Neuronal stem cell (in vitro differentiated cells): ENCODE measurements at regions not wholly inside any gene's neighbourhood (a gene's known extent, or its start where the extent isn't known, plus 50 kb on each side); places are given as distances from the start of the nearest gene placed in this dataset.

ENCODE experiments used
- DNase-seq: peaks from one replicate; pipeline ENCODE4 v3.0.0-alpha.2; 2013; ENCODE audit warnings: low spot score
- H2AFZ ChIP-seq: one replicate; pipeline ENCODE4 v1.6.1; 2013; ENCODE audit warnings: mild to moderate bottlenecking, low read length, inconsistent platforms
- H2AK5ac ChIP-seq: 2 replicates; pipeline ENCODE4 v1.6.1; 2013; ENCODE audit warnings: low read depth, mild to moderate bottlenecking, inconsistent platforms, low read length, moderate library complexity, mixed read lengths
- H2BK120ac ChIP-seq: 2 replicates; pipeline ENCODE4 v1.6.1; 2013; ENCODE audit warnings: low read depth, mild to moderate bottlenecking, inconsistent platforms, low read length, moderate library complexity, mixed read lengths
- H2BK12ac ChIP-seq: one replicate; pipeline ENCODE4 v1.6.1; 2013; ENCODE audit warnings: low read length, inconsistent platforms
- H2BK15ac ChIP-seq: 2 replicates; pipeline ENCODE4 v1.6.1; 2013; ENCODE audit warnings: mild to moderate bottlenecking, low read length, inconsistent platforms, mixed read lengths
- H2BK5ac ChIP-seq: one replicate; pipeline ENCODE4 v1.6.1; 2013; ENCODE audit warnings: inconsistent platforms, mild to moderate bottlenecking, low read length, moderate library complexity
- H3K14ac ChIP-seq: one replicate; pipeline ENCODE4 v1.6.1; 2013; ENCODE audit warnings: low read length, inconsistent platforms
- H3K18ac ChIP-seq: 2 replicates; pipeline ENCODE4 v1.6.1; 2013; ENCODE audit warnings: low read length, inconsistent platforms
- H3K23ac ChIP-seq: 2 replicates; pipeline ENCODE4 v1.6.1; 2013; ENCODE audit warnings: low read depth, mild to moderate bottlenecking, mixed read lengths, low read length, inconsistent platforms; ENCODE audit not compliant: poor library complexity
- H3K27ac ChIP-seq: replicated peaks from 3 replicates; pipeline ENCODE4 v1.5.1; 2013; ENCODE audit warnings: low read length, inconsistent platforms
- H3K27me3 ChIP-seq, 3 experiments: 2 replicates each; pipeline ENCODE4 v1.6.1; 2013; ENCODE audit warnings: low read length in 3 of 3, mild to moderate bottlenecking in 2 of 3, inconsistent platforms in 1 of 3, low read depth in 1 of 3, mixed read lengths in 1 of 3, moderate library complexity in 1 of 3; ENCODE audit not compliant: control insufficient read depth in 3 of 3, insufficient read depth in 3 of 3
- H3K36me3 ChIP-seq, 2 donors: replicated peaks in 1 of 2; 2 replicates each; pipeline ENCODE4 v1.6.1; 2013; ENCODE audit warnings: low read length in 2 of 2; ENCODE audit not compliant: control insufficient read depth in 2 of 2, insufficient read depth in 2 of 2
- H3K4ac ChIP-seq: 2 replicates; pipeline ENCODE4 v1.6.1; 2013; ENCODE audit warnings: inconsistent platforms, mild to moderate bottlenecking, low read length, moderate library complexity
- H3K4me1 ChIP-seq, 2 donors: 1 replicate in 1 of 2; 2 replicates in 1 of 2; pipeline ENCODE4 v1.6.1; 2013; ENCODE audit warnings: low read length in 2 of 2, low read depth in 1 of 2; ENCODE audit not compliant: control insufficient read depth in 2 of 2, insufficient read depth in 1 of 2
- H3K4me2 ChIP-seq: one replicate; pipeline ENCODE4 v1.6.1; 2013; ENCODE audit warnings: mild to moderate bottlenecking, low read length, inconsistent platforms; ENCODE audit not compliant: insufficient read depth, poor library complexity, severe bottlenecking
- H3K4me3 ChIP-seq, 2 donors: 2 replicates each; pipeline ENCODE4 v1.5.1; 2013; ENCODE audit warnings: low read length in 2 of 2, mild to moderate bottlenecking in 2 of 2, inconsistent platforms in 1 of 2, moderate library complexity in 1 of 2
- H3K79me1 ChIP-seq: one replicate; pipeline ENCODE4 v1.6.1; 2013; ENCODE audit warnings: low read depth, mild to moderate bottlenecking, inconsistent platforms, low read length, moderate library complexity
- H3K9ac ChIP-seq: one replicate; pipeline ENCODE4 v1.6.1; 2013; ENCODE audit warnings: mild to moderate bottlenecking, low read depth, low read length, inconsistent platforms; ENCODE audit not compliant: poor library complexity
- H3K9me3 ChIP-seq, 2 donors: replicated peaks in 1 of 2; 2 replicates each; pipeline versions ENCODE3 to v1.6.1; 2013; ENCODE audit warnings: low read length in 2 of 2, mild to moderate bottlenecking in 2 of 2, inconsistent platforms in 1 of 2, low read depth in 1 of 2, mixed read lengths in 1 of 2, moderate library complexity in 1 of 2; ENCODE audit not compliant: control insufficient read depth in 2 of 2, insufficient read depth in 1 of 2
- H4K8ac ChIP-seq: one replicate; pipeline ENCODE4 v1.6.1; 2013; ENCODE audit warnings: low read depth, mild to moderate bottlenecking, inconsistent platforms, low read length, moderate library complexity
- H4K91ac ChIP-seq: one replicate; pipeline ENCODE4 v1.6.1; 2013; ENCODE audit warnings: low read length, low read depth, mild to moderate bottlenecking, inconsistent platforms; ENCODE audit not compliant: poor library complexity
- WGBS, 2 donors: extraction: QIAGEN DNeasy Blood & Tissue Kit; methylation state at CpG; one replicate each; pipeline ENCODE4 v1.1.7; 2013; ENCODE audit warnings: missing lambda C conversion rate in 2 of 2, mixed read lengths in 1 of 2; ENCODE audit not compliant: insufficient read length in 2 of 2, insufficient replicate concordance in 1 of 2; ENCODE audit errors: extremely low coverage in 2 of 2; 5-methylcytosine and 5-hydroxymethylcytosine counted together

- H2BK12ac ChIP-seq: no peak overlapping the region
- H4K8ac ChIP-seq: no peak overlapping the region
- no peaks in the 10 kb centered on the region for H3K79me1 ChIP-seq
- WGBS, 2 donors: no CpG with 5 or more reads among the region's 2 CpGs
- H2BK120ac ChIP-seq: no peak overlapping the region
- no peak overlapping the region for H3K4me2 ChIP-seq
- no peak overlapping the region for H2BK5ac ChIP-seq
- H3K4me1 ChIP-seq: peaks cover 1 to 4% of the 10 kb centered on the region in 2 donors
- H3K23ac ChIP-seq: no peak overlapping the region
- no peak overlapping the region for H3K4ac ChIP-seq
- no peak overlapping the region for H4K91ac ChIP-seq
- H3K9me3 ChIP-seq: no peaks in the 10 kb centered on the region
- H2AK5ac ChIP-seq: no peak overlapping the region
- no peak overlapping the region for H3K9ac ChIP-seq
- no peaks in the 10 kb centered on the region for H3K36me3 ChIP-seq
- H3K27ac ChIP-seq: no peak overlapping the region
- no peak for DNase-seq
- no peak overlapping the region for H2AFZ ChIP-seq
- no peak overlapping the region for H2BK15ac ChIP-seq
- H3K27me3 ChIP-seq: no peaks in the 10 kb centered on the region
- no peak overlapping the region for H3K14ac ChIP-seq
- no peak overlapping the region for H3K18ac ChIP-seq
- no peak overlapping the region for H3K4me3 ChIP-seq
These were observed 99.6 kb downstream of the TXNL1 start for GRCh38 chr18:56538746-56539145.

- no peak overlapping the region for H2BK5ac ChIP-seq
- WGBS, 2 donors: no CpG with 5 or more reads among the region's 3 CpGs
- H3K36me3 ChIP-seq: no peaks in the 10 kb centered on the region
- no peaks in the 10 kb centered on the region for H3K79me1 ChIP-seq
- H3K9me3 ChIP-seq: no peaks in the 10 kb centered on the region
- no peak overlapping the region for H4K91ac ChIP-seq
- H2BK12ac ChIP-seq: no peak overlapping the region
- H4K8ac ChIP-seq: no peak overlapping the region
- no peak overlapping the region for H3K4ac ChIP-seq
- no peak overlapping the region for H3K23ac ChIP-seq
- H3K27me3 ChIP-seq: no peaks in the 10 kb centered on the region
- no peak overlapping the region for H3K4me2 ChIP-seq
- H2AK5ac ChIP-seq: no peak overlapping the region
- H2BK15ac ChIP-seq: no peak overlapping the region
- H3K9ac ChIP-seq: no peak overlapping the region
- DNase-seq: no peak
- H3K14ac ChIP-seq: no peak overlapping the region
- no peak overlapping the region for H2BK120ac ChIP-seq
- no peaks in the 10 kb centered on the region for H3K4me1 ChIP-seq
- H3K18ac ChIP-seq: no peak overlapping the region
- H2AFZ ChIP-seq: no peak overlapping the region
- no peak overlapping the region for H3K27ac ChIP-seq
- H3K4me3 ChIP-seq: no peak overlapping the region
These were observed 106.1 kb downstream of the TXNL1 start for GRCh38 chr18:56532176-56532840.

- Histone ChIP-seq H3K4me1 (peaks cover 0 to 2% of the 10 kb centered on the region in 2 donors), H3K18ac (no peak overlapping the region), H3K79me1 (no peaks in the 10 kb centered on the region), H3K4me2 (no peak overlapping the region), H3K9ac (no peak overlapping the region), H3K14ac (no peak overlapping the region), H2AFZ (no peak overlapping the region), H3K23ac (no peak overlapping the region), H3K27ac (no peak overlapping the region), H2AK5ac (no peak overlapping the region), H2BK12ac (no peak overlapping the region), H2BK120ac (no peak overlapping the region), H3K27me3 (no peaks in the 10 kb centered on the region), H2BK15ac (no peak overlapping the region), H3K4me3 (no peak overlapping the region), H3K9me3 (peaks cover 0 to 2% of the 10 kb centered on the region in 2 donors), H3K36me3 (no peaks in the 10 kb centered on the region), H2BK5ac (no peak overlapping the region), H4K8ac (no peak overlapping the region), H4K91ac (no peak overlapping the region), H3K4ac (no peak overlapping the region)
- DNase-seq: no peak
- no CpG with 5 or more reads among the region's 3 CpGs for WGBS, 2 donors
These were observed 115.6 kb downstream of the TXNL1 start for GRCh38 chr18:56522816-56523215.

GRCh38 chr18:56521263-56521662 lies 117.1 kb downstream of the TXNL1 start:
- Histone ChIP-seq H3K4me1 (peaks cover 0 to 2% of the 10 kb centered on the region in 2 donors), H3K27me3 (no peaks in the 10 kb centered on the region), H3K4me2 (no peak overlapping the region), H2BK15ac (no peak overlapping the region), H3K18ac (no peak overlapping the region), H3K14ac (no peak overlapping the region), H3K4ac (no peak overlapping the region), H2AK5ac (no peak overlapping the region), H3K9me3 (peaks cover 0 to 2% of the 10 kb centered on the region in 2 donors), H2BK12ac (no peak overlapping the region), H3K9ac (no peak overlapping the region), H4K8ac (no peak overlapping the region), H4K91ac (no peak overlapping the region), H3K36me3 (no peaks in the 10 kb centered on the region), H3K23ac (no peak overlapping the region), H3K27ac (no peak overlapping the region), H3K4me3 (no peak overlapping the region), H2BK120ac (no peak overlapping the region), H2BK5ac (no peak overlapping the region), H3K79me1 (no peaks in the 10 kb centered on the region), H2AFZ (no peak overlapping the region)
- no peak for DNase-seq
- WGBS, 2 donors: no CpG with 5 or more reads among the region's 3 CpGs
